ENCODE measurements at regions not wholly inside any gene's neighbourhood (a gene's known extent, or its start where the extent isn't known, plus 50 kb on each side); places are given as distances from the start of the nearest gene placed in this dataset.

GRCh38 chr4:66225539-66225938 lies 555.2 kb upstream of the EPHA5 start:
- Histone ChIP-seq H3F3A (ENCODE audit: control insufficient read depth, insufficient read depth) (no peaks in the 10 kb centered on the region), H3K4me2 (ENCODE audit: low read length) (no peak overlapping the region), H4K20me1 (ENCODE audit: control insufficient read depth, insufficient read depth, low read depth, low read length) (no peaks in the 10 kb centered on the region), H3K9me3 (ENCODE audit: control insufficient read depth, insufficient read depth, low read length) (no peaks in the 10 kb centered on the region), H3K79me2 (ENCODE audit: control insufficient read depth, low read length) (no peaks in the 10 kb centered on the region), H3K9me2 (replicated peaks; ENCODE audit: control insufficient read depth, low read length) (no peaks in the 10 kb centered on the region), H3K4me3 (ENCODE audit: low read length) (no peak overlapping the region), H3K36me3 (ENCODE audit: control insufficient read depth, low read length) (no peaks in the 10 kb centered on the region), H3K27ac (ENCODE audit: low read depth, low read length) (no peak overlapping the region), H3K4me1 (ENCODE audit: control insufficient read depth, low read length) (no peaks in the 10 kb centered on the region), H3K27me3 (ENCODE audit: control insufficient read depth, low read length) (no peaks in the 10 kb centered on the region)
- TF ChIP-seq EZH2phosphoT487 (IDR thresholded peaks at IDR 0.05; ENCODE audit: borderline replicate concordance, low read length), result no peak
- no peak for TF ChIP-seq CTCF (IDR thresholded peaks at IDR 0.05; ENCODE audit: low read depth, low read length, poor library complexity, severe bottlenecking)

- no peak for TF ChIP-seq EZH2phosphoT487 (IDR thresholded peaks at IDR 0.05; ENCODE audit: borderline replicate concordance, low read length)
- Histone ChIP-seq H3K9me3 (ENCODE audit: control insufficient read depth, insufficient read depth, low read length) (no peaks in the 10 kb centered on the region), H3F3A (ENCODE audit: control insufficient read depth, insufficient read depth) (no peaks in the 10 kb centered on the region)
Observed at GRCh38 chr4:66223068-66223703, 552.9 kb upstream of the EPHA5 start.

GRCh38 chr4:66219401-66219800 lies 549.1 kb upstream of the EPHA5 start:
- H3K4me2 ChIP-seq (ENCODE audit: low read length), result no peak overlapping the region
- H3K79me2 ChIP-seq (ENCODE audit: control insufficient read depth, low read length), result no peaks in the 10 kb centered on the region
- no peaks in the 10 kb centered on the region for H3K27me3 ChIP-seq (ENCODE audit: control insufficient read depth, low read length)
- no peaks in the 10 kb centered on the region for H3K36me3 ChIP-seq (ENCODE audit: control insufficient read depth, low read length)
- no peak overlapping the region for H3K27ac ChIP-seq (ENCODE audit: low read depth, low read length)
- H4K20me1 ChIP-seq (ENCODE audit: control insufficient read depth, insufficient read depth, low read depth, low read length), result no peaks in the 10 kb centered on the region
- no peaks in the 10 kb centered on the region for H3F3A ChIP-seq (ENCODE audit: control insufficient read depth, insufficient read depth)
- no peak overlapping the region for H3K4me3 ChIP-seq (ENCODE audit: low read length)
- H3K4me1 ChIP-seq (ENCODE audit: control insufficient read depth, low read length), result no peaks in the 10 kb centered on the region
- H3K9me3 ChIP-seq (ENCODE audit: control insufficient read depth, insufficient read depth, low read length), result no peaks in the 10 kb centered on the region
- no peaks in the 10 kb centered on the region for H3K9me2 ChIP-seq (replicated peaks; ENCODE audit: control insufficient read depth, low read length)
- TF ChIP-seq EZH2phosphoT487 (IDR thresholded peaks at IDR 0.05; ENCODE audit: borderline replicate concordance, low read length) (no peak), CTCF (IDR thresholded peaks at IDR 0.05; ENCODE audit: low read depth, low read length, poor library complexity, severe bottlenecking) (no peak)

More at GRCh38 chr4:66223068-66223703, 552.9 kb upstream of the EPHA5 start:
- Histone ChIP-seq H3K4me1 (ENCODE audit: control insufficient read depth, low read length) (no peaks in the 10 kb centered on the region), H3K27me3 (ENCODE audit: control insufficient read depth, low read length) (no peaks in the 10 kb centered on the region), H3K4me3 (ENCODE audit: low read length) (no peak overlapping the region), H4K20me1 (ENCODE audit: control insufficient read depth, insufficient read depth, low read depth, low read length) (no peaks in the 10 kb centered on the region), H3K79me2 (ENCODE audit: control insufficient read depth, low read length) (no peaks in the 10 kb centered on the region), H3K4me2 (ENCODE audit: low read length) (no peak overlapping the region), H3K9me2 (replicated peaks; ENCODE audit: control insufficient read depth, low read length) (no peaks in the 10 kb centered on the region), H3K27ac (ENCODE audit: low read depth, low read length) (no peak overlapping the region), H3K36me3 (ENCODE audit: control insufficient read depth, low read length) (no peaks in the 10 kb centered on the region)

- Histone ChIP-seq H3K27ac (ENCODE audit: low read depth, low read length) (no peak overlapping the region), H3F3A (ENCODE audit: control insufficient read depth, insufficient read depth) (no peaks in the 10 kb centered on the region), H3K4me1 (ENCODE audit: control insufficient read depth, low read length) (no peaks in the 10 kb centered on the region), H3K4me2 (ENCODE audit: low read length) (no peak overlapping the region), H3K9me2 (replicated peaks; ENCODE audit: control insufficient read depth, low read length) (no peaks in the 10 kb centered on the region), H3K36me3 (ENCODE audit: control insufficient read depth, low read length) (no peaks in the 10 kb centered on the region), H4K20me1 (ENCODE audit: control insufficient read depth, insufficient read depth, low read depth, low read length) (no peaks in the 10 kb centered on the region), H3K27me3 (ENCODE audit: control insufficient read depth, low read length) (no peaks in the 10 kb centered on the region), H3K9me3 (ENCODE audit: control insufficient read depth, insufficient read depth, low read length) (no peaks in the 10 kb centered on the region), H3K79me2 (ENCODE audit: control insufficient read depth, low read length) (no peaks in the 10 kb centered on the region), H3K4me3 (ENCODE audit: low read length) (no peak overlapping the region)
- TF ChIP-seq EZH2phosphoT487 (IDR thresholded peaks at IDR 0.05; ENCODE audit: borderline replicate concordance, low read length), result no peak
- no peak for TF ChIP-seq CTCF (IDR thresholded peaks at IDR 0.05; ENCODE audit: low read depth, low read length, poor library complexity, severe bottlenecking)
Observed at GRCh38 chr4:66216252-66216651, 546.0 kb upstream of the EPHA5 start.
